ENCODE measurements at regions not wholly inside any gene's neighbourhood (a gene's known extent, or its start where the extent isn't known, plus 50 kb on each side); places are given as distances from the start of the nearest gene placed in this dataset.
"Not testable (repeated sequence)": the region's sequence is repeated elsewhere in the genome, so short reads cannot be mapped to it uniquely, and the experiment has no call there.

DNA sequence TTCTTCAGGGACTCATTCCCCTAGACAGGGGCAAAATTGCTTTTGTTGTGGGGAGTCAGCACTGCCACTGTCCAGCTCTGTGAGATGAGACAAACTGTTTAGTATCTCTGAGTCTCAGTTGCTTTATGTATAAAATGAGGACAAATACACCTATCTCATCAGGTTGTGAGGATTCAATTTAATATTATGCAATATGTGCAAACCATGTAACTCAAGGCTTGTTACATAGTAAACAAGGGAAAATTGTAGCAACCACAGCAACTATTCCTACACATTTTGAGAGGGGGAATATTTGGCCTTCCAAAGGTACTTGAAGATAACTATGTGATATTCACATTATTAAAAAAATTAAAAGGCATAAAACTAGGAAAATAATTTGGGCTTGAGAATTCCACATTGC is 411.9 kb upstream of the SLC30A5 start:
- DNase-seq = no peak

DNA sequence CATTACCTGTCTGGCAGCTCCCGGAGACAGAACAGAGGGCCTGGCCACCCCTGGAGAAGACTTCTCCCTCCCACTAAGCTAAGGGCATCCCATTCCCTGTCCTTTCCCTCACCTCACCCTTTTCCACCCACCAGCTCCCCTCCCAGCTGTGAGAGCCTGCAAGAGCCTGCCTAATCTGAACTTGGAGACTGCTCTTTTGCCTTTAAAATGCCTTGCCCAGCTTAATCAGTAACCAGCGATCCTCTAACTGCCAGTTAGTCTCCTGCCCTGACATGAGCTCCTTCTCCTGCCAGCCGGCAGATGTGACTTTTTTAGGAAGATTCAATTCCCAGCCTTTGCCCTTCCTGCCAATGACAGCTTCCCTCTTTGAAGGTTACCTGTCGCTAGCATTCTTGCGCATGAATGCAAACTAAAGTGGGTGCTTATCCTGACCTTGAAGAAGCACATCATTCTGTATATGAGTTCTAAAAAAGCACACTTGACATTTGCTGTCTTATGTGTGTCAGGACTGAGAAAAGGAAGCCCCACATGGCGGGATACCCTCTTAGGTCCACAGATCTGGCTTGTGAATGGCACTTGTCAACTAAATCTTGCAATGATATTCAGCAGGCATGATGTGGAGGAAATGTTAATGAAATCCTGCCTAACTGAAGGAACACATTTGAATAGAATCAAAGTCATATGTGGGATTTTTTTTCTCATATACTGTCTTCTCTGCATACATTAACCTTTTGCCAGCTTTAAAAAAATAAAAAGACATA is 411.2 kb upstream of the SLC30A5 start:
- no peak for DNase-seq

DNA sequence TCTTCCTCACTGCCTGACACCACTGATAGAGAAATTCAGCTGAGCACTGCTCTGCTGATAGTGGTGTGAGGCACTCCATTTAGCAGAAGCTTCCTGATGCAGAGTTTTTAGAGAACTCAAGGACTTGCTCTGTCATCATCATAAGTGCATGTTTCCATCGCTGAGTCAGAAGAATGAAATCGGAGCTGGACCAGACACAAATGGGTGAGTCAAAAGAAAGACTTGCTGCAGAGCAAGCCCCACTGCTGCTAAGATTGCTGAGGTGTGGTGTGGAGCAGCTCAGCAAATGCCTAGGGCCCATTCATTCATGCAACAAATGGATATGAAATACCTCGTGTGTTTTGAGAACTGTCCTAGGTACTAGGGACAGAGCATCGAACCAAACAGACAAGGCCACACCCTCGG is 410.2 kb upstream of the SLC30A5 start:
- DNase-seq = no peak

DNA sequence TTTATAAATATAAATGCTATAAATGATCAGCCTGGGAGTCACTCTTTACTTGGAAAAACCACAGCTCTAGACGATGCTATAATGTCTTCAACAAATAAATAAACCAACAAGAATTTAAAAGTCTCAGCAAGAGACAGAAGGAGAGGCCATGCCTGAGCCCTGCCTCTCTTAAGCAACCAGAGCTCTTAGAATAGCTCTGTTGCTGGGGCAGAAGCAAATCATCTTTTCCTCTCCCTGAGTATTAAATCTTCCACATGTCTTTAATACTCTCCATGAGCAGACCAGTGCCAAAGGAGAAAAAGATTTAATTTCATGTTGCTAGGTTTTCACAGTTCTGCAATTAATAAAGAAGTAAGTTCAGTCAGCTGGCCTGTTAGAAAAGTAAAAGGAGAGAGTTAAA is 408.0 kb upstream of the SLC30A5 start:
- no peak for DNase-seq

DNA sequence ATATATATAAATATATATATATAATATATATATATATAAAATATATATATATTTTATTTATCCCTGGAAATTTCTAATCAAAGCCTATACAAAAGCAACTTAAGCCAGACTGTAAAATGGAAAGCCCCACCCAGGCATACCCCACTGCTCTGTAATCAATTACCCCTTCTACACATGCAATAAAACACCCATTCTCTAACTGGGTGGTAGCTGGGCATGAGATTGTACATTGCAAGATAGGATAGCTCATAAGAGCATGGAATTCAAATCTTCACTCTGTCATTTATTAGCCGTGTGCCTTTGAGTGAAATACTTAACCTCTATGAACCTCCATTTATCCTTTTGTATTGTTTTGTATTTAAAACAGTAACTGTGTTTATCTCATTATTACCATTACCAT is 405.3 kb upstream of the SLC30A5 start:
- DNase-seq = no peak

DNA sequence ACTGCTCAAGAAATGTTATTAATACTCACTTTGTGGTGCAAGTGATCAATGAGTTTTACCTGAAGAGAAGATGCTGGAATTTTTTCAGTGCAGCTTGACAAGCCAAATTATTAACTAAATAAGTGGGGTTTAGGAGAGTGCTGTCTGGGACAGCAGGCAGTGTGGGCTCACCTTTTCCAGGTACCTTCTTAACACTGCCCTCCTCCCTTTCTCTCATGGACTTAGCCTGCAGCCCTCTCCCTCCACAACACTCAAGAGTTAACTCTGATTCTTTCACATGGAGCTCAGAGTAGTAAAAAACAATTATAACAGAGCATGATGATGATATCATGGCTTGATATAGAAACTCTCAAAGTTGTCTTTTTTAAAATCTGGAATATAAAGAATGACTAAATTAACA is 404.8 kb upstream of the SLC30A5 start:
- no peak for DNase-seq

DNA sequence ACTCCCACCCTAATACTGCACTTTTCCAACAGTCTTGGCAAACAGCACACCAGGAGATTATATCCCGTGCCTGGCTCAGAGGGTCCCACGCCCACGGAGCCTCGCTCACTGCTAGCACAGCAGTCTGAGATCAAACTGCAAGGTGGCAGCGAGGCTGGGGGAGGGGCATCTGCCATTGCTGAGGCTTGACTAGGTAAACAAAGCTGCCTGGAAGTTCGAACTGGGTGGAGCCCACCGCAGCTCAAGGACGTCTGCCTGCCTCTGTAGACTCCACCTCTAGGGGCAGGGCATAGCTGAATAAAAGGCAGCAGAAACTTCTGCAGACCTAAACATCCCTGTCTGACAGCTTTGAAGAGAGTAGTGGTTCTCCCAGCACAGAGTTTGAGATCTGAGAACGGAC is 401.9 kb upstream of the SLC30A5 start:
- DNase-seq = not testable (repeated sequence)

DNA sequence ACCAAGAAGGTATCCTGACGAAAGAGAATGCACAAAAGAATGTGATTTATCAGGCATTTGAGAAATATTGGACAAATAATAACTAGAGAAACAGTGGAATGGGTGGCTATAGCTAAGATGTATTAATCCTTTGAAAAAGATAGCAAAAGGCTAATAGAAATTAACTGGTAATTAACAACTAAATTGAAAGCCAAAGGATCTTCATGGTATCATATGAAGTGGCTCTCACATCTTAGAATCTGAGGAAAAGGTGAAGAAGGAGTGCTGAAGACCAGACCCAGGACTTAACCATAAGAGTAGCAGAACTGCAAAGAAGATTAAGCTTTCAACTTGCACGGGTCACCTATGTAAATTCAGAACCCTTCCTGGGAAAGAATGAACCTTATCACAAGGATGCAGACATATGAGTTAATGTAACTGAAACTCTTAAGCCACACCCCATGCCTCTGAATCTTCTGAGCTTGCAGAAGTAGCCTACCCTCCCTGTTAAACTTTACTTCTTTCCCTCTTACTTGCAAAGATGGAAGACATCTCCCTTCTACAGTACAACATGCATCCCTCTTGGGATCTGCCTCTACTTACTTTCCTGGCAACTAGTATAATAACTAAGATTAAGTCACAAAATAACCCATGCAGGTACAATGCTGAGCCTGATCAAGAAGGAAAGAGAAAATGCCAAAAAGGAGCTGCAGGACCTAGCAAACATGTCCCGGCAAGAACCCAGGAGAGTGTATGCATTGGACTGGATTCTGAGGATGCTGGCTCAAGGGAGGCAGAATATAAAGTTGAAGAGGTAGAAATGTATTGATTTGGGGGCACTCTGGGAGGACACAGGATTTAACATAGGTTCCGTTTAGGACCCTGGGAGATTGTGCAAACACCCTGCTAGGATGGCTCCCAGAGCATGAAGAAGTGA is 395.5 kb upstream of the SLC30A5 start:
- DNase-seq = no peak

DNA sequence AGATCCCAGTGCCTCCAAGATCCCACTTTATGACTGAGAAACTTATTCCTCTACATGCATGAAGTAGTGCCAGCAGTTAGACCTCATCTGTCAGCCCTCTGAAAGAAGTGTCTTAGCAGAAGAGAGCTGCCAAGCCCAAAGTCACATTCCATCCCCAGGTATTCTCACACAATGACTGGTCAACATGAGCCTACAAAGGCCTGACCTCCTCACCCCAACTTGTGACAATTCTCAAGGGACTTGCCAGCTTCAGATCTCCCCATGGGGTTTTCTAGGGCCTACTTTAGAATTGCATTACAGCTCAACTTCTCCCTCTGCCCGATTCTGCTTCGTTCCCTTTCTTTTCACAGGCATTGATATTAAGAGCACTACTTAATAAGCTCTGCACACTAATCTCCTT is 393.8 kb upstream of the SLC30A5 start:
- DNase-seq = no peak

DNA sequence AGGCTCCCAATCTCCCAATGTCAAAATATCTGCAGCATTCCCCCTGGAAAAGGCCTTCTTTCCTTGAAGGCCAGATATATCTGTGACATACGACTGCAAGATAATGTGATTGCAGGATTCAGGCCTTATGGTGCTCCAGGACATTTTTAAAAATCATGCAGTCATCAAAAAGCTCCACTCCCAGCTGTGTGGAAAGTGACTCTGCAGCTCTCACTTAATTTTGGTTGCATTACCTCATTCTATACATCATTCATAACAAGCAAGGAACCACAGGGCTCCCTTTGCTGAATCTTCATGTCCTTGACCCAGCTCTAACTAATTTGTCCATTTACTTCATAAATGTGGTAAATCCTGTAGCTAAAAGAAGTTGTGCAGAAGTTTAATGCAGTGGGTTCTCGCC is 386.2 kb upstream of the SLC30A5 start:
- no peak for DNase-seq

DNA sequence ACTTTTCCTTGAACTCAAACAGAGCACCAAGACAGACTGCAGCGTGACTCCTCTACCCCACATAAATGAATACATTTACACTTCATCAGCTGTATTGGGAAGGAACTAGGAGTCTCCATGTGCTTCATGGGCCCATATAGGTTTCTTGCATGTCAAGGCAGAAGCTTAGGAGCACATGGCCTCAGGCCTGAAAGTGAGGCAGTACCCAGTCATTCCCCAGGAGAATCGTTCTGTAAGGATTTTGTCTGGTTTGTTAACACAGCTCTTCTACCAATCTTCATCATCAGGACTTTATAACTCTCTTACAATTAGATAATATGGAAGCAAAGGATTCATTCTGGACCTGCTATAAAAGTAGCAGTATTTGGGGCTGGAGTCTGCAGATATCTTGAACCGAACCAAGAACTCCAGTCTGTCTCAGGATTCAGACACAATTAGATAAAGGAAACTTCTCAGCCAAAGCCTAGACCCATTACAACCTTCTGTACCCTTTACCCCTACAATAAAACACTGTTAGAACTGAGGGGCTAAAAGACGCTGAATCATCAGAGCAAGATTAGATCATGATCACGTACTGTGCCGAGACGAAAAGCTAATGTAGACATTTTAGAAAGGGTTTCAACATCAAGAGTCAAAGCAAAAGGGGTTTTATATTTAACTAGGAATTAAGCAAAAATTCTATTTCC is 385.5 kb upstream of the SLC30A5 start:
- no peak for DNase-seq

DNA sequence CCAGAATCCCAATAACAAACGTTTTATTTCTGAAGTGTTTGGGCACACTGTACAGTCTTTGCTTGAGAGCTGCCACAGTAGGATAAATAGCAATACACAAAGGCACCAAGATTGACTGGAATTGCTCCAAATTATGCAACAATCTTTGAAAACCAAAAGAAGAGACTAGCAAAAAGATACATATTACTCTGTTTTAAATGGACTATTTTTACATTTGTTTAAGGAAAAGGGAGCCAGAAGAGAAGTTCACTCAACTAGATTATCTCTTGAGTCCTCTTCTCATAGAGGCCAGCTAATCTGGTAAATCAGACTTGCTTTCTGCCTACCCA is 385.0 kb upstream of the SLC30A5 start:
- no peak for DNase-seq

DNA sequence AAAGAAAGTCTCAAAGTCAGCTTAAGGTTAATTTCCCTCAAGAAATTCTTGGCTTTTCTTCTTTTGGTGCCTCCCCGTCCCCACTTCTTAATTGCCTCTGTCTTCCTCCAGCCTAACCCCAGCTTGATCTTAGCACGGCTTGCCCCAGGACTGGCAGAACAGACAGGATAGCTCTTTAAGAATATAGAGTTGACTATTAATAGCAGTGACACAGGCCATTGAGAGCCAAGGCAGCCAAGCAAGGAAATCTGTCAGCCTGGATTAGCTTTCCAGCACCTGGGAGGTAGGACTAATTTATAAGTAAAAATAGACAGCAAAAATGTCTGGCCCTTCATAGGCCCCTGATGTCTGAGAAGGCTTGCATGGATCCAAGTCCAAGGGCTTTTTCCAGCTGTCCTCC is 384.6 kb upstream of the SLC30A5 start:
- no peak for DNase-seq

DNA sequence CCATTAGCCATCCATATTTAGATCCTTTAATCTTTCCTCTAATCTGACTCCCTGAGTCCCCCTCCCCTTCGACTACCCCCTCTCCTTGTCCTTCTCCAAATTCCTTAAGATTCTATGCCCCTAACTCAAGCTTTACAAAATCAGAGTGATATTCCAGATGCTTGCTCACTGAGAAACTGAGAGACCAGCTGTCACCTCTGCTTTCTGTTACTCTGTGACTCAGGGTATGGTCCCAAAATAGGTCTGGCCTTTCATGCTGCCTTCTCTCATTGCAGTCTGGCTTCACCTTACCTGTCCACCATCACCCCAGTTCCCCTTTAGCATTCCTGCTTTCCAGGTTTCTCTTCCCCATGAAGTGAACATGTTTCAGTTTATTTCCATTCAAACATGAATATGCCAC is 383.3 kb upstream of the SLC30A5 start:
- DNase-seq = no peak

DNA sequence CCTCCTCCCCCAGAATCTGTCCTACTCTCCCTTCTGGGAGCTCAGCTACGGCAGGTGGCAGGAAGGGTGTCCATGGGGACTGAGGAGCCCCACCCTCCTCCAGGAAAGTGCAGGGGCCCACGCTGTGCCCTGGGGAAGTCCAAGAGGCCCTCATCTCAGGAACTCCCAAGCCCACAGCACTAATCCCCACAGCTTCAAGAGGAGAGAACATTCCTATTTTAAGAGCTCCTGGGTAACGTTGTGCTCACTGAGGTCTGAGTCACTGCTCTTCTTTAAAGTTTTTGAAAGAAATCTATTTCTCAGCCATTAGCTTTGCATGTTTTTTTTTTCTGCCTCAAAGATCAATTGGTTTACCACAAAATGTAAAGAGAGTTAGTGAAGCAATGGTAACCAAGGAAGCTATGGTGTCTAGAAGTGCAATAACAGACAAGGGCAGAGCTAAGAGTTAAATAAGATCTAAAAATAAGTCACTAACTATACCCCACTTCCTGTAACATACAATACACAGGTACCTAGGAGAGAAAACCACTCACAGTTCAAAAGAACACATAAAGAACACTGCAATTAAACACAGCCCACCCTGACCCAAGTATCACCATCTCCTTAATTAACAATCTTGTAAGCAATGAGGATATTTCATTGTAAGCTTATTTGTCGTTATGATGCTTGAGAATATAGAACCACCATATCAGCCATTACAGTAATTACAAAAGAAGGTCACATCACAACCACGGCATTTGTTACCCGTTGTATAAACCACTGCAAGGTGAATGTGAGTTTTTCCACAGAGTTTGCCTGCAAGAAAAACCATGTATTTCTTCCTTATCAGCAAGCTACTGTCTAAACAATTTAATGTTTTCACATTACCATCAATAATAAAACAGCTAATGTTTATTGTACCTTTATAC is 382.3 kb upstream of the SLC30A5 start:
- no peak for DNase-seq

DNA sequence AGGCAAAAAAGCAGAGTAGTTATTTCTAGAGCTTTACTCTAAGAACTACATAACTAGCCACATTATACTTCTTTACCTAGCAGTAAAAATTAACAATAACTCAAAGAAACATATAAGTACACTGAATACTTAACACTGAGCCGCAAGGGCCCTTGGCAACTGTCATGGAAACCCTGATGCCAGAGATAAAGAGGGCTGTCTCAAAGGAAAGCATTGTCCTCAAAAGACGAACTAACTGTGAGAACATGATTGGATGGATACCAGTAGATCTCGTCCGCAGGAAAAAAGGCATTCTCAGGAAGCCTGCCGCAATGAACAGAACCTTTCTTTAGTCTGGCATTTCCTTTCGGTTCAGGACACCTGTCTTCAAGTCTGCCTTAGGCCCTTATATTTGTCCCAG is 379.0 kb upstream of the SLC30A5 start:
- DNase-seq = no peak

DNA sequence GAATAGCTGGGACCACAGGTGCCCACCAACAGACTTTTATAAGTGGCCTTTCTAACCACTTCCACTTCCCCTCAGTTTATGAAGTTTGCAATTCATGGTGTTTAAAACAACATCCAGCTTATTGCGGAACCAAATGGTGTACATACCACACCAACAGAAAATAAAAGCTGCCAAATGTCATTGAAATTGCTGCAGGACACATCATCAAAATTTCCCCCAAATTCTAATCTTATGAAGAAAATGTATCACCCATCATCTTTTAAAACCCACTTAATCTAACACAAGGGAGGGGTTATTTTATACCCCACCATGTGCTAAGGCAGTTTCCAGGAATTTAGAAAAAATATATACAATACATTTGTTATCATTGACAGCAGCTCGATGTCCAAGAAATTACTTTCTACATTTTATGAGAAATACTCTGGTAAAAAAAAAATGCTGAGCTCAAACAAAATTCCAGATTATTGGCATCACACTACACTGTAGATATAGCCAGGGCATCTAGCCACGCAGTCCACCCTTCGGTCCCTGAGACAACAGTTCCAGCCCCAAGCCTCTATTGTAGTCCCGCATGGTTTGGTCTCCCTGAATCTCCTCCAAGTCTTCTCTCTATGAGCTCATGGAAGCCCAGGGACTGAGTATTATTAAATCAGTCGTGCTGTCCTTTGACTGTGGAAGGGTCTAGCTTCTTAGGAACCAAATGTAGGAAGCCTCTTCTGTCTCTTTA is 372.8 kb upstream of the SLC30A5 start:
- no peak for DNase-seq

DNA sequence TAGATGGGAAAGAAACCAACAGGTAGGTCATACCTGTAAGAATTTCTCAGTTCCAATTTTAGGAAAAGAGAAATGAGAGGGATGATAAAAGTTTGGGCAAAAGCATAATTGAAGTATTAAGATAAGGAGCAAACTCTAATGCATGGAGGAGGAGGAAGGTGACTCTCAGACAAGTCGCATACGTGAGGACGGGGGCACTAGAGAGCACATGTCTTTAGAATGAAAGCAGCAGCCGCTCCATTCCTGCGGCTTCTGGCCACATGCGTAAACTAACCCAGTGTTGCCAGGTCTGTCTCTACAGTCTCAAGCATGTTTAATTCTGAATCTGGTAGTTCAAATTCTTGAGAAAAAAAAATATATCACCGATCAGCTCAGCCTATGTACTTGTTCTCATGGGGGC is 371.5 kb upstream of the SLC30A5 start:
- no peak for DNase-seq

DNA sequence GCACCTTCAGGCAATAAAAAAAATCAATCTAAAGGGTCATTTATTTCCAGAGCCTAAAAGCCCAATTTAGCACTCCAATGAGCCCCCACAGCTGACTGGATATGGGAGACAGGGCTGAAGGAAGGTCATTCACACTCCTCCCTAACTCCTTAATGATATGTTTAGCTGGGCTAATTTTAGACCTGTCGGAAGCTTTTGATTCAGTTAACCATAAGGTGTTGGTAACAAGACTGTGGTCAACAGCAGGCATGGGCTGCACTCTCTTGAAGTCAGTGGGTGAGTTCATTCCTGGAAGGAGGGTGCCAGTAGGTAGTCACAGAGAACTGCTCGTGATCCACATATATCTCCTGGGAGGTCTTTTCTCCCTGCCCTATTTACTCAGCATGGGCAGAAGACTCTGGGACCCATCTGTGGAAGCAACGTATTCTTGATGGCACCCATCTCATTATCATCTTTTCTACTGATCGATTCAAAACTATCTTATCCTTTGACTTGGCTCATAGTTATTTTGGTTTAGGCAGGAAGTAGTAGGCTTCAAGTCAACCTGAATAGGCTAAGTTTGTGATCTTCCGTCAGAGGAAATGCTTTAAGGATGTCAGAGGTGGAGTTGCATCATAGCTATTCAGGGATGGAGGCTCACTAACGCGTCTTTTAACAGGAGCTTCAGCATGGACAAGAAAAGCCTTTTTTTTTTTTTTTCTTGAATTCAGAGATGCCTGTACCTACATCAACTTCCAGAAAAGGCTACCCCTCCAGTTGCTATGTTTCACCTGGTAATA is 367.7 kb upstream of the SLC30A5 start:
- no peak for DNase-seq

DNA sequence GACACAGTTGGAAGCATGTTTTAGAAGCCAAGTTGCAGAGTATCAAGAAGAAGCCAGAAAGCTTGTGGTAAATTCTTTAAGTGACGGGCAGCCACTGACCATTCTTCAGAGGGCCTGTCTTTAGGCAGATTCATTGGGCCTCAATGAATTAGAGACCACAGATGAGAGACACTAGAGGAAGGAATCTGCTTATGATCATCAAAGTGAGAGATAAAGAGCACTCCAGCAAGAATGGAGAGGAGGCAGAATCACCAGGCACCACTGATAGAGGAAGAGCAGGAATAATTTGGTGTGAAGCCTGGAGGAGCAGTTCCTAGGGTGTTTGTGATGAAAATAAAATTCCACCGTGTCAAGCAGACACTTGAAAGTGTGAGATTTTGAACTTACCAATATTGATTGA is 365.9 kb upstream of the SLC30A5 start:
- no peak for DNase-seq

DNA sequence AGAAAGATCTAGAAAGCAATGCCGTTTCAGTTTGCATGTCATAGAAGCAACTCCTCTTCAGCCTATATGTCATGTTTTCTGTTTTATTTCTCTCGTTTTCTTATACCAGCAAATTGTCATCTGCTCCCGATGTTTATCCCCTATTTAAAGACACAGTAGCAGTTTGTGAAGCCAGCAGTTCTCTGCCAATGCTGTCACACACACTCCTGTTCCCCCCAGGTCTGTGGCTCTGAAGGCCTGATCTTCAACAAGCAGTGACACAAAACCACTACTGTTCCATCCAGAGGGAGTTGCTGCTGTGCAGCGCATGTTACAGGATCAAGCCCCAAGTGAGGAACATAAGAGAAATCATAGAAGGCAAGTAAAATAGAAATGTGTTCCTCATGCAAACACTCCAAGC is 364.1 kb upstream of the SLC30A5 start:
- no peak for DNase-seq

Data from CD4-positive, alpha-beta T cell treated with Interleukin-6 for 4 hours (primary cell).